GM21576 (cell line): ENCODE measurements at regions not wholly inside any gene's neighbourhood (a gene's known extent, or its start where the extent isn't known, plus 50 kb on each side); places are given as distances from the start of the nearest gene placed in this dataset.
"Not testable (repeated sequence)": the region's sequence is repeated elsewhere in the genome, so short reads cannot be mapped to it uniquely, and the experiment has no call there.

Experiments
- ATAC-seq: cut with Tn5 transposase; IDR thresholded peaks from one replicate; pipeline ENCODE4 v1.9.1; 2021; ENCODE audit warnings: mild to moderate bottlenecking, moderate library complexity; ENCODE audit not compliant: unreplicated experiment

DNA sequence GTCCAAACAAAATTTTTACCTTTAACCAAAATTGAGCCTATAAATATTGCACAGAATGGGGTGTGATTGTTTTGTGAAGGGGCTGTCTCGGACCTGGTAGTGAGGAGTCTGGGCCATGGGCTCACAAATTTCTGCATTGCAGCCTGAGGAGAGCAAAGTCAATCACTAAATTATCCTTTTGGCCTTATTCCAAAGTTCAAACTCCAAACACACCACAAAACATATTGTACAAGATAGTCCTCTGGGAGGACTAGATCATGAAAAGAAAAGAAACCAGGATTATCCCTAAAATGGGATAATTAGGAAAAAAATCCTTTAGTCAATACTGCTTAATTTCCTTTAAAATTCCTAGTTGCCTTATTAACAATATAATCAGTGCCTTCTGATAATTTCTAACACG lies 115.5 kb downstream of the BUB3 start:
- no peak for ATAC-seq

DNA sequence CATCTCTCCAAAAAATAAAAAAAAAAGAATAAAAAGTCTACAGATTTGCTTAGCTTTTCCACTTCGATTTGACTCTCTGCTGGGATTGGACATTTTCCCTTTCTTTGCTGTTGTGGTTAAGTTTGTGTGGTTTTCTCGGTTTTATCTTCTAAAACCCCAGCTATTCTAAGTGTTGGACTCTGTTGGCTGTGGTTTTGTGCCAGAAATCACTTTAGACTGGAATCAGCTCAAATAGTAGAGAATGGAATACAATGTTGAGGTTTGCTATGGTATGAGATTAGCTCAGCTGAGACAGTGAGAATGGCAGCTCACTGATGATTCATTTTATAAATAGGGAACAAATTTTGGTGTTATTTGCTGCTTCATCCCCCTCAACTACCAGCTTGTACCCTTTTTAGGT lies 116.0 kb downstream of the BUB3 start:
- no peak for ATAC-seq

DNA sequence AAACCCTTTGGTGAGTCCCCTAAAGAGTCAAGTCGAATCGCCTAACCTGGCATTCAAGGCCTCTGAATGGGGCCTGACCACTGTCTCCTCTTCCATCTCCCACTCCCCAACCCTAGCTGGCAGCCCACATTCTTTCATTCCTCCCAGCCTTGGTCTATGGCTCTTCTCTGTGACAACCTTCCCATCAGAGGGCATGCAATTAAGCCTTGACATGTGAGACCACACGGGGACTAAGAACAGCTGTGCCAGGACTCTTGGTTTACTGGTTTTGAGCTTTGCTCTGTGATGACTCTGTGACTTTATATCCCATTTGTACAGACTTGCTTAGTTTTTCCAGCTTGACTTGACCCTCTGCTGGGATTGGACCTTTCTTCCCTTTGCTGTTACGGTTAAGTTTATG lies 116.6 kb downstream of the BUB3 start:
- ATAC-seq: no peak

DNA sequence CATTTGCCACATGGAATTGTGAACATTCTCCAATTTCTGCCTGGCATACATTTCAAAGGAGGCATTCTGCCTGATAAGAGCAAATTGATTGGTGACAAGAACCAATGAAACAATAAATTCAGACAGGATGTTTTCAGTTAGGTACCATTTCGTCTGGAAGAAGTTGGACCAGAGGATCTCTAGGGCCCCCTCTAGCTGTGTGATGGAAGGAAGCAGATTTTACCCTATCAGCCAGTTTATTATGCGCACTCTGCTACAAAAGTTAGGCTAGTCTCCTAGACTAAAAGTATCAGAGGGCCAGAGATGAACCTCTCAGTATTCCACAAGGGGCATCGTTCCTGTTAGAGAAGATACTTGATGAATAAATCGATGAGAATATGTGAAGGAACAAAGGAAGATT lies 118.0 kb downstream of the BUB3 start:
- ATAC-seq: no peak

DNA sequence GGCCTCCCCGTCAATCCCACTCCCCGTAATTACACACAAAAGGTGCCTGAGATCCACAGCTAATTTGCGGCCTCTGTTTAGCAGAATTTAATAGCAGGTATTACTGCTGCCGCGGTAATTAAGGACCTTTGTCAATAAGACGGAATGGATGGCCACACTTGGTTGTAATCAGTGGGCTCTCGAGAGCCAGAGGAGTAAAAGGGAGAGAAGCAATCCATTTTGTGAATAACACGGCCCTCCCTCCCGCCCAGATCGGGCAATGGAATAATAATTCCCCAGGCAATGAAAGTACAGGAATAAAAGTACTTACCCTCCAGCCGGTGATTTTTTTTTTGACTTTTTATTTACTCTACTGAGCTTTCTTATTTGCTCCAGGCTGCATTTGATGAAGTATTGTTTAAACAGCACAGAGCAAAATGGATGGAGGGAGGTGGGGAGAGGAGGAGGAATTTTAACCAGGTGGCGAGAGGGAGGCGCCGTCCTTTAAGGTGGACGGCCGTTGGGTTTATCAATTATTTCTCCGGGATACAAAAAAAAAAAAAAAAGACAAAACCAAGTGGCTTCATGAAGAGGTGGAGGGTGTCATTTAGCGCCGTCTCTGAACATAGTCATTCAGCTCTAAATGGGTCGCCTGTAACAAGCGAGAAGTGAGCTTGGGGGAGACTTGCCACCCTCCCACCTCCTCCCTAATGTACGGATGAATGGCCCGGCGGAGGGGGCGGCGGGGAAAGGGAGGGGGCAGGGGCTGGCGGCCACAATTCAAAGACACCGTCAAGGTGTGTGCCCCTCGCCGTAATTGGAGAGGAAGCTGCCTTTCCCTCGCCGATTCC lies 120.3 kb downstream of the BUB3 start:
- ATAC-seq: no peak

DNA sequence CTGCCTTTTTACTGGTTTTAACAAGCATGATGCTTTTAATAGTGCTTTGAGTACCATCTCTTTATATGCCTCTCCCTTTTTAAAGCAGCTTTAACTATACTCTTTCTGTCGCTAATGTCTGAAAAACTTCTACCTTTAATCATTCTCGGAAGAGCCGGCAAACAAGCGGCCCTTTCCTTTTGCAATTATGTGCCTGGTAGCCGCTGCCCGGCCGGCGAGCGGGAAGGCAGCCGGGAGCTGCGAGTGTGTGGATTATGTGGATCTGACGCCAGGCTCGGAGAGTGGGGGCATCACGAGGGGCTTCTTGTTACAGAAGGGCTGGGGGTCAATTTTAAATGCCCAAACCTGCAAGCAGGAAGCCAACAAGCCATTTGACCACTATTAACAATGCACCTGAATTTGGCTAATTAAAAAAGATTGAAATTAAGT lies 120.9 kb downstream of the BUB3 start:
- no peak for ATAC-seq

DNA sequence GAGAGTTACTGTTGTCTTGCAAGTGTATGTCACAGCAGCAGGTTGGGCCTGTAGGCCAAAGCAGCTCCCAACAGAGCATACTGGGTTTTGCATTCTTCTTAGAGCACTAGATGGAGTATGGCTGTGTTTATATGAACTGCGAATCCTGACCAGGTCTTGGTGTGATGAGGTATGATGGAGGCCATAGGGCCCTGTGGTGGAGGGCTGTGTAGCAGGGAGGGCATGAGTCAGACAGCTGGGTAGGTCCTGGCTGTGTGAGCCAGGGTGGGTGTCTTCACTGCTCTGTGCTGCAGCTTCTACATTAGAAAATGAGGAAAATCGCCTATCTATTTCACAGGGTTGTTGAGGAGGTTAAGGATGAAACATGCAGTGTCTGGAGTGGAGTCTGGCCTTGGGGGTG lies 124.2 kb downstream of the BUB3 start:
- no peak for ATAC-seq

DNA sequence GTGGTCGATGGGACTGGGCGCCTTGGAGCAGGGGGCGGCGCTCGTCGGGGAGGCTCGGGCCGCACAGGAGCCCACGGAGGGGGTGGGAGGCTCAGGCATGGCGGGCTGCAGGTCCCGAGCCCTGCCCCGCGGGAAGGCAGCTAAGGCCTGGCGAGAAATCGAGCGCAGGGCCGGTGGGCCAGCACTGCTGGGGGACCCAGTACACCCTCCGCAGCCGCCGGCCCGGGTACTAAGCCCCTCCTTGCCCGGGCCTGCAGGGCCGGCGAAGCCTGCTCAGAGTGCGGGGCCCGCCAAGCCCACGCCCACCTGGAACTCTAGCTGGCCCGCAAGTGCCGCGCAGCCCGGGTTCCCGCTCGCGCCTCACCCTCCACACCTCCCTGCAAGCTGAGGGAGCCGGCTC lies 129.2 kb downstream of the BUB3 start:
- ATAC-seq: not testable (repeated sequence)

DNA sequence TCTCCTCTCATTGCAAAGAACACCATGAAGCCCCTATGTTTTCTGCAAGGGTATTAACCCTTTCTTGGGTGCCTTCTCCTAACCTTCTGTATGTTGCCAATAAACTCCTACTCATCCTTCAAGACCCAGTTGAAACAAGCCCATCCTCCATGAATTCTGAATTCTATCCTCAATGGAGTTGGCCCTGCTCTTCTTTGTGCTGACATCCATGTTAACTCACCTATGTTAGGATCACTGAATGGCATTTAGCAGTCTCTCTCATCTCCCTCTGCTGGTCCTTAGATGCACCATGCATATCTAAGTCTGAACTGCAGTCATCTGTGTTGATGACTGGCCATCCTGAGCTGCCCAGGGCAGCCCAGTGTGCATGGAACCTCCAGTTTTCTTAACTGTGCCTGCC lies 129.8 kb downstream of the BUB3 start:
- ATAC-seq: no peak

DNA sequence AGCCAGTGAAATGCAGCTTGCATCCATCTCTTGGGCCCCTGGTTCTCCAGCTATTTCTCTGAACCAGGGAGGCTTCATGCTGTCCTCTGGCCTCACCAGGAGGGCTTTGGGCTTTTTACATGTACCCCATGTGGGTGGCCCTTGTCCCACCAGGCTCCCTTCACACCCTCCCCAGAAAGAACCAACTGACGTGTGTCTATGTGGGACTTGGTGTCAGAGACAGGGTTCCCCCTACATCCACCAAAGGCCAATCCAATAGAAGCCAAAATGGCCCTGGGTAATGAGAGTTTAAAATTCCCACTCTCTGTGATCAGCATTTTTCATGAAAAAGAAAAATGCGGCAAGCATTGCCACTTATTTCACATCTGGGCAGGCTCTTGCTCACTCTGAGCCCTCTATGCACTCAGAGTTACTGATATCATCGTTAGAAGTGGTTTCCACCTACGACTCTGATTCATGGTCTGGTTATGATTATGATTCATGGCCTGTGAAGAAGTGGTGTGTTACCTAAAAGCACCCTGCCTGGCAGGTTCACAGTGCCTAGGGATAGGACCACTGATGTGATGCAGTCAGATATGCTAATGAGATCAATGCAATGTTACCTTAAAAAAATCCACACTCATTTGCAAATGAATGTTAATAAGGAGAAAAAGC lies 133.5 kb downstream of the BUB3 start:
- ATAC-seq: no peak

DNA sequence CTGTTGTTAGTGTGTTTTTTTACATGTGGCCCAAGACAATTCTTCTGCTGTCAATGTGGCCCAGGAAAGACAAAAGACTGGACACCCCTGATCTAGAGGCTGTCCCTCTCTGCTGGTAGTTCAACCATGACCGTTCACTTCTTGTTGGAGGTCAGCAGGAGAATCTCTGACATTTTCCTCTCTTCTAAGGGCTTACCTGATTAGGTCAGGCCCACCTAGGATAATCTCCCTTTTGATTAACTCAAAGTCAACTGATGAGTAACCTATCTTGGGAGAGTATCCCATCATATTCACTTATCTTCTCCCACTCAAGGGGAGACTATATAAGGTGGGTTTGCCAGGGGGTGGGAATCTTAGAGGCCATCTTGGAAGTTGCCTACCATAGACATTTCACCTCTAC lies 135.2 kb downstream of the BUB3 start:
- no peak for ATAC-seq

DNA sequence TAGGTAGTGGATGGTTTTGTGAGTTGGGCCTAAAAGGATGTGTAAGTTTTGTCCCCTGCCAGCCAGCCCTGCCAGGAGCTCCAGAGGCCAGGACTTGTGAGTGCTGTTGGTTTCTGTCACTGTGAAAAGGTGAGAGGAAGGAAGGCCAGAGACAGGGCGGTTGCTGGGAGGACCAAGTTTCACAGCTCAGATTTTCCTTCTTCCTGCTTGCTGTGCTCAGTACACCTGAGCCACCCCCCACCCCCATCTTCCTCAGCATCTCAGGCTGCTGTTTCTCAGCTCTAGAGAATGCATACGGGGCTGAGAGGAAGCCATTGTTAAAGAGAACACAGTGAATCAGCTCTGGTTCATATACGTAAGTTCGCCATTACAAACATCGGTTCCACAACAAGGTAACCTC lies 139.9 kb downstream of the BUB3 start:
- no peak for ATAC-seq

DNA sequence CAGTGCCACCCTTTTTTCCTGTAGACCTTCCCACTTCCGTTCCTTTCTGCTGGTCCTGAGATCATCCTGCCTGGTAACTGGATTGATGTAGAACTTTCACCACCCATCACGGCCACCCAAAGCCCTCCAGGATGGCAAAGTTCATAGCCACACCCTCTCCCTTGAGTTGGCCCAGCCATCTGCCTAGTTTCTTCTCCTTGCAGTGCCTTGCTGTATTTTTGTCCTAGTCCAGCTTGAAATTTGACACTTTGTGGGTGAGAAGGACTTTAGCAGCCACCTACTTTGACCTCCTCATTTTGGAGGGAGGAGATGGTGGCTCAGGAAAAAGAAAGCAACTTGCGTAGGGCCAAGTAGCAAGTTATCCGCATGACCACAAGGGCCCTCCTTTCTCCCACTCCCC lies 140.7 kb downstream of the BUB3 start:
- no peak for ATAC-seq

DNA sequence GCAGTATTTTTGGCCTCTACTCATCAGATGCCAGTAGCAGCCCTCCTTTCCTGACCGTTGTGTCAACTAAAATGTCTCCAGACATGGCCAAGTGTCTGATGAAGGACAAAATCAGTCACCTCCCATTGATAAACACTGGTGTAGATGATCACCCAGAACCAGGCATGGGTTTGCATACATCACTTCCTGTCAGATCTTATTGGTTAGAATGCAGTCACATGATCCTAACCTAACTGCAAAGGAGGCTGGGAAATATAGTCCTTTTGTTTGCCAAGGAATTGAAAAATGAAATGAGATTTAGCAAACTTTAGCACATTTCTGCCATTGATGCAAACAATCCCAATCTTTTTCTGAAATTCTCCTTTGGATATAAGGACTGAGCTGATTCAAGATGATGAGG lies 141.4 kb downstream of the BUB3 start:
- ATAC-seq: no peak

DNA sequence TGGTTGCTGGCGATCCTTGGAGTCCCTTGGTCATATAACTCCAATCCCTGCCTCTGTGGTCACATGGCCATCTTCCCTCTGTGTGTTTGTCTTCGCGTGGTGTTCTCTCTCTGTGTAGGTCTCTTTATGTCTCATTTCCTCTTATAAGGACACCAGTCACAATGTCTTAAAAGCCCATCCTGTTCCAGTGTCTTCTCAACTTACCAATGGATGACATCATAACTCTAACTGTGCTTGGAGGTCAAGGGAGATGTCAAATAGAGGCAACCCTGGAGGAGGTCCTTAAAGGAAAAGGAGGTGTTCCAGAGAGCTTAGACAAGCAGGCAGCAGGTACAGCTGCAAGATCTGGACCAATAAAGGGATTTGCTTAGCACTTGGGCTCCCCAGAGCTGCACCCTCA lies 143.0 kb downstream of the BUB3 start:
- ATAC-seq: no peak

DNA sequence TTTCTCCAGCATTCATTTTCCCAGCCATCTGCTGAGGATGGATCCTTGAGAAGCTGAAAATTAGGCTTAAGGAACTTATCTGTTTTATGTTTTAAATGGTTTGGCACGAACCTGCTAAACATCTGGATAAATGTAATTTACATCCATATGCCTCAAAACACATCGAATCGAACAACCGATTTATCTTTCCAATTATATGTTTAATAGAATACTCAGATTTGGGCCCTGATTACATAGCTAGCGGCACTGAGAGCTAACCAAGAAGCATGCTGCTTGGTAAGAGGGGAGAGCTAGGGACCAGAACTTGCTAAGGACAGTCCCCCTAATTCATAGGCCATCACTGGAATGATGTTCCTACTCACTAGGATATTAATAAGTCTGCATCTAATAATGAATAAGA lies 144.4 kb downstream of the BUB3 start:
- no peak for ATAC-seq

DNA sequence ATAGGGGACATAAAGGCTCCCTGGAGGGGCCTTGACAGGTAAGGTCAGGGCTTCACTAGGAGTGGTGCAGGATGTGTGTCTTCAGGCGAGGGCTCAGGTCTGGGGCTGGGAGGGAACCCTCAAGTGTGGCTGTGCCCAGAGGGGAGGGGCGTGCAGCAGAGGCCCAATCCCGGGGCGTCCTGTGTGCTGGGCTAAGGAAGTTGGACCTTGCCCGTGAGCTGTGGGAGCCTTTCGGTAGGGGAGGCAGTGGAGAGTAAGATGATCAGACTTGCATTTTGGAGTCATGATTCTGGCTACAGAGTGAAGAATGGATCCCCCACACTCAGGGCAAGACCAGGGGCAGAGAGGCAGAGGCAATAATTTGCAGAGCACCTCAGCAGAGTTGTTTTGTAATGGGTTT lies 145.4 kb downstream of the BUB3 start:
- ATAC-seq: no peak

DNA sequence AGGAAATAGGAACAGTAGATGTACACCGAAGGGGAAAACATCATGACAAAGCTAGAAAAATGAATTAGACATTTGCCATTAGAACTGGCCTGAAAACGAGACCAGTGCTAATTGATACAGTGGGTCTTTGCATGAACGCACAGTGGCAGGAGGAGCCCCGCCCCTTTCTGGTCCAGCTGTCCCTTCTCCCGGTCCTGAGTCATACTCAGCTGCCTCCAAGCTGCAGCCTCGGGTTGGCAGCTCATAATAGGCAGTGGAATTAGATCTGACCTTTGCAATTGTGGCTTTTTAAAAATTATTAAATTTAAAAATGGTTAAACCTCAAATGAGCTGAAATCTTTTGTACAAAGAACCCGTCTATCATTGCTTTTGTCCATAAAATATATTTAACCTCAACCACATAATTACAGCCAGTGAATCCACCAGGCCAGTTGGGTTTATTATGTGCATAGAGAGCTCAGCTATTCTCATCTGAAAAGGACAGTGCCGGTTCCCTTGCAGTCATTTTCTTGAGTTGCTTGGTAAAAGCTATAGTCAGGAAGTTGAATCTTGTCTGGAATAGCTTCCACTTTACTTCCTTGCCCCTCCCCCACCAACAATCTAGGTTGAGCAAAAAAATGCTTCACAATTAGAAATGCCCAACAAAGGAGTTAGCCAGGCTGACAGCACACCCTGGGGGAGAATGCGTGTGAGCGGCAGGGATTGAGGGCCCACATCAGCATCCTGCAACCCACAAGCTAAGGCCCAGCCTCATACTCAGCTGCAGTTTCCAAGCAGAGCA lies 147.1 kb downstream of the BUB3 start:
- ATAC-seq: no peak

DNA sequence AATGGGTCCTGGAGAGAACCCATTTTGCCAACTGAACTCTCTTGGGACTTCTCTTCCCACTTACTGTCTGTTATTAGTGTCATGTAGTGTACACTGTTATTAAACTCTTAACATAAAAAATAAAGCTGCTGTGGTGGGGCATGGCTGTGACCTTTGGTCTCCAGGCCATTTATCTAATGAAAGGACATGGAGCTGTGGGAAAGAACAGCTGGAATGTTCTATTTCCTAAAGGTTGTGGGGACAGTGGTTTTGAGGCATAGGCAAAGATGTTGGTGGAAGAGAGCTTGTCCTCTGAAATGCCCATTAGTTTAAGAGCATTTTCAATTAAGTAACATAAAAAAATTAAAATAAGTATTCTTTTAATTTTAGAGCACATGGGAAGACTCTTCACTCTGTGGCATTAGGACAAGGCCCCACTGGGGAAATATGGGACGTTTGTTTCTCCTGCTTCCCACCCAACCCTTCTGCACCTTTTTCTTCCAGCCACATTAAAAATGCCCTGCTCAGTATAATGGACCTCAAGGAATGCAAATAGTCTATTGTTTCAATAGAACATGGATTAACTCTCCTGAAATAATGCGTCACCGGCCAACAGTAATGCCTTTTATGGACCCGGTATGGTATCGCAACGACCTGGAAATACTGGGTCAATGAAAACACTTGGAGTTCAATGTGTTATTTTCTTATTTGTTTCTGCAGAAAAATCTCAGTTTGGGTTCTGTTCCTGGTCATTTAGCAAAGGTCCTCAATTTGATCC lies 149.6 kb downstream of the BUB3 start:
- ATAC-seq: no peak

DNA sequence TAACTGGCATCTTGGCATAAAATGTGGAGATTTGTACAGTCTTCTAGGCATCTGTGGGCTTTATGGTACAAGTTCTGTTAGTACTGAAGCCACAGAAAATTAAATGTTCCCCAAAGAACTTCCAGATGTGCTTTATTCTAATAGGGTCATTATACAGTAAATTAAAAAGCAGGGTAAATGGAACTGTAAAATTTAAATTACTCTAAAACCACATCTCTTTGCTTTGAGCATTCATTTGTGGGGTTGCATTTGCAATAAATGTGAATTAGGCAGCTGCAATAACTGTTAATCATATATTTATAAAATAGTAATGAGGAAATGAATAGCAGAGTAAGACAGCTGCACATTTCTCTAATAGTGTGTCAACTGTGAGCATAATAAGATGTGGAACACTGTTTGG lies 151.5 kb downstream of the BUB3 start:
- no peak for ATAC-seq

DNA sequence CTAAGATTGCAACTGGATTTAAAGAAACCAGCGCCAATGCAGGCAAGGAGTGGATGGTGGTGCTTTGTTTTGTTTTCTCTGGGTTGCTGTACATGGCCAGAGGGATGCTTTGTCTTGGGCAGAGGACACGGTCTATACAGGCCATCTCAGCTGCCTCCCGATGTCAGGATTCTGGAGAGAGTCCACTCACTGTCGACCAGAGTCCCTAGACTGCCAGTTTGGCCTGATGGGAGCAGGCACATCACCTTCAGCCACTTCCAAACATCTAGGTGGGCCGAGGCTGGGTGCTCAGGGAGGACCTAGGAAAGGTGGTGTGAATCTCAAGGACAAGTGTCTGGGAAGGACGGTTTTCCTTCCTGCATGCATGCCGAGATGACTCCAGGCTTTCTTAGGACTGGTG lies 152.1 kb downstream of the BUB3 start:
- no peak for ATAC-seq
